Lower leg skin (tissue), 4 donors: ENCODE measurements at regions not wholly inside any gene's neighbourhood (a gene's known extent, or its start where the extent isn't known, plus 50 kb on each side); places are given as distances from the start of the nearest gene placed in this dataset.

Experiments used
- DNase-seq, 2 donors: peaks; one replicate each; pipeline ENCODE4 v3.0.0-alpha.2; 2019; ENCODE audit warnings: low spot score in 2 of 2
- H3K4me3 ChIP-seq: fragments of 200-600 bp; sonication (generic); 2 replicates; pipeline ENCODE4 v1.5.1; 2017; ENCODE audit warnings: mild to moderate bottlenecking, low read depth; ENCODE audit not compliant: poor library complexity, severe bottlenecking
- POLR2A ChIP-seq, 2 donors: fragments of 450-650 bp; IDR thresholded peaks; one replicate each; pipeline ENCODE4 v1.6.1; 2016 to 2017; ENCODE audit warnings: antibody characterized with exemption in 2 of 2, mild to moderate bottlenecking in 1 of 2, moderate library complexity in 1 of 2
- WGBS, 2 donors: methylation state at CpG; one replicate each; pipeline ENCODE4 v1.1.5; 2018; 5-methylcytosine and 5-hydroxymethylcytosine counted together
- intact Hi-C: fragments of 100-400 bp; cut with DNase I; formaldehyde crosslinking; loops from one replicate; pipeline ENCODE4 v1.15.0; 2023; ENCODE audit warnings: low total_unique reads
- TF ChIP-seq, protein P1 (sequence below), 3 donors: fragments of 450-650 bp; IDR thresholded peaks; one replicate each; pipeline ENCODE4 v1.5.1; 2016; ENCODE audit warnings: antibody characterized with exemption in 3 of 3, mild to moderate bottlenecking in 3 of 3, moderate library complexity in 2 of 3

DNA sequence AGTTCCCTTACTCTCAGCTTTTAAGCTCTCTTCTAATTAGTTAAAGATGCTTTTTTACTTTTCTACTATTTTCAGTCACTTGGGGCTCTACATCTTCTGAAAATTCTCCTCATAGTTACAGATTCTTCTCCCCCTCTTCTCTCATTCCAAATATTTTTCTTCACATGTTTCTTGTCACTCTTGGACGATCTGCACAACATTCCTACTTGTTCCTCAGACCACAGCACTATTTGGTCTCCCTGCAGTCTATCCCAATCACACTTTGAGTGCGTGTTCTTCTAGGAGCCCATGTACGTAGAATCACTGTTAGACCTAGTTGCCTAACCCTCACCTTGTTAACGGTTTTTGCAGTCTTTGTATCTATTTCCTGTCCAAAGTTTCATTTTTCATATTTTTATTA lies 222.5 kb upstream of the SPRY2 start:
- intact Hi-C loops, result no loop called here
- no peak for DNase-seq
- WGBS, 2 donors, result 58 to 65% methylated on average over 4 of the region's 4 CpGs

DNA sequence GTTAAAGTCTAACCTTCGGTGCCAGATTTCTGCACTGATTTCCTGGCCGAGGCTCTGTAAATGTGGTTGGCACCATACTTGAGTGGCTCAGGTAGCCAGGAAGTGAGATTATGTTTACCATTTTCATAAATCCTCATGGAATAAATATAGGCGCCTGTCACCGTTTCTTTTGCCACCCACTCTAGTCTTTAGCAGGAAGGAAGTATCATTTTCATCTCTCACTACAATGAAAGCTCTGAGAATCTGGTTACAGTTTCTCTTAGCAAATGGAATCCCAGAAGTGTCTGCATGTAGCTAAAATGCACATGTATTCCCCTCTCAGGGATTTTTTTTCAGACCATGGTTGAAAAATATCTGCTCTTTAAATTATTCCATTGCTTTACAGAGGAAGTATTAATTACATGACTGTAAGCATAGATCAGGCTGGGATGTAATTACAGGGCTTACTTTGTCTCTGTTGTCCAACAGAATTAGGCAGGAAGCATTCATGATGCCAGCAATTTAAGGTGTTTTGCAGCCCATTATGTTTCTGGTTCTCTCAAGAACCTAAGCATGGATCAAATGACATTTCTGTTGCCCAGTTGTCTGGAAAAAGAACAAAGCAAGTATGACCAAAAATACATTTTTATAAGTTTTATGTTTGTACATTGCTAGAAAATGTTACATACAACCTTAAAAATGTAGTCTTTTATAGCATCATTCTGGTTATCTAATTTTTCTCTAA lies 221.7 kb upstream of the SPRY2 start:
- WGBS, 2 donors, result 49 to 65% methylated on average over 4 of the region's 4 CpGs

More for the DNA sequence above, 222.5 kb upstream of the SPRY2 start:
- H3K4me3 ChIP-seq, result no peak overlapping the region
- TF ChIP-seq POLR2A (IDR thresholded peaks at IDR 0.05), result no peak
- TF ChIP-seq, protein P1, sequence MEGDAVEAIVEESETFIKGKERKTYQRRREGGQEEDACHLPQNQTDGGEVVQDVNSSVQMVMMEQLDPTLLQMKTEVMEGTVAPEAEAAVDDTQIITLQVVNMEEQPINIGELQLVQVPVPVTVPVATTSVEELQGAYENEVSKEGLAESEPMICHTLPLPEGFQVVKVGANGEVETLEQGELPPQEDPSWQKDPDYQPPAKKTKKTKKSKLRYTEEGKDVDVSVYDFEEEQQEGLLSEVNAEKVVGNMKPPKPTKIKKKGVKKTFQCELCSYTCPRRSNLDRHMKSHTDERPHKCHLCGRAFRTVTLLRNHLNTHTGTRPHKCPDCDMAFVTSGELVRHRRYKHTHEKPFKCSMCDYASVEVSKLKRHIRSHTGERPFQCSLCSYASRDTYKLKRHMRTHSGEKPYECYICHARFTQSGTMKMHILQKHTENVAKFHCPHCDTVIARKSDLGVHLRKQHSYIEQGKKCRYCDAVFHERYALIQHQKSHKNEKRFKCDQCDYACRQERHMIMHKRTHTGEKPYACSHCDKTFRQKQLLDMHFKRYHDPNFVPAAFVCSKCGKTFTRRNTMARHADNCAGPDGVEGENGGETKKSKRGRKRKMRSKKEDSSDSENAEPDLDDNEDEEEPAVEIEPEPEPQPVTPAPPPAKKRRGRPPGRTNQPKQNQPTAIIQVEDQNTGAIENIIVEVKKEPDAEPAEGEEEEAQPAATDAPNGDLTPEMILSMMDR (IDR thresholded peaks at IDR 0.05), result no peak

DNA sequence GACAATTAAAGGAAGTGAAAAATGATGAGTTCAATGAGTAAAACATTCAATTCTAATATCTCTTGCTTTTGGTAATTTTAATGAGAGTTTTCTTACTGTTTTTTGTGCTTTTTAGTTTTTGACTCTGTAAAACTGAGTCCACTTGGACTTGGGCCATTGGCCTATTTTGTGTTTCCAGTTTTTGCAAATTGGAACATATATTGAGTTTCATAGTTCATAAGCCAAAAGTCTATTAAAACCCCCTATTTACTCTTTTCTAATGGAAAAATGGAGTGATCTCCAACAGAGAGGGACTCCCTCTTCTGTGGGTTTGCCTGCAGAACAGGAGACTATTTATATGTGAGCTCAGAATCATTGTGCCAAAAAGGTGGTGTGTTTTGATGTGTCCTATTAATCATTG lies 219.7 kb upstream of the SPRY2 start:
- TF ChIP-seq, protein P1 (IDR thresholded peaks at IDR 0.05), result no peak
- no peak for TF ChIP-seq POLR2A (IDR thresholded peaks at IDR 0.05)
- no peak overlapping the region for H3K4me3 ChIP-seq
- intact Hi-C loops, result no loop called here
- DNase-seq, result no peak

More for the DNA sequence above, 221.7 kb upstream of the SPRY2 start:
- no peak for TF ChIP-seq POLR2A (IDR thresholded peaks at IDR 0.05)
- TF ChIP-seq, protein P1 (IDR thresholded peaks at IDR 0.05), result no peak
- H3K4me3 ChIP-seq, result no peak overlapping the region
- DNase-seq, result no peak
- intact Hi-C loops, result no loop called here

DNA sequence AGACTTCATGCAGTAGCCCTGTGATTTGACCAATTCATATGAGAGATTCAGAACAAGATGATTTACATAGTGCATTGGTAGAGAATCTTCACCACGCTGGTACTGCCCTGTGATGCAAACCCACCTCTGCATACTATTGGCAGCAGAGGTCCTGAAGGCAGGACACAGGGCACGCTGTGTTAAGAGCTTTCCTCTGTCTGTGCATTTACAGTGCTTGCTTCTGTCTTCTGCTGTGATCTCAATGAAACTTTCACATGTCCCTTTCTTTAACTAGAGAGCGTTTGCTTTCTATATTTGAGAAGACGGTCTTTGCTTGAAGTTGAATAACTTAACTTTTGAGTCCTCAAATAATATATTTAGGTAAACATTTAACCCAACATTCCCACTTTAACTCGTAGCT lies 219.0 kb upstream of the SPRY2 start:
- DNase-seq, result no peak
- TF ChIP-seq, protein P1 (IDR thresholded peaks at IDR 0.05), result no peak
- TF ChIP-seq POLR2A (IDR thresholded peaks at IDR 0.05), result no peak
- intact Hi-C loops, result no loop called here
- H3K4me3 ChIP-seq, result no peak overlapping the region
- WGBS, 2 donors, result 73 to 74% methylated on average over 5 of the region's 5 CpGs

DNA sequence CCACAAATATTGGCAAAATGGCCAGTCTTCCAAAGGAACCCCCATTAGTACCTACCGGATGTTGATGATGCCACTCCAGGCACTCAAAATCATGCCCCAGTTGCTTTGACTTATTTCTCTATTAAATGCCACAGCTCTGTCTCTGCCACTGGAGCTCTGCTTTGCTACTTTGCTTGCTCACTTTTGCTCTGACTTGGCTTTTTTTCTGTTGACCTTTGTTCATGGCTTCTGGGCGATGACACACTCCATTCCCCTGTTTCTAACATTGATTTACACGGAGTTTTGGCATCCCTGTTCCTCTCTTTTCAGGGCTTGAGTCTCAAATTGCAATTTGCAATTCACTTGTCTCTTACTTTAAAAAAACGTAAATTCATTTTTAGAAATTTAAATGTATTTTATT lies 217.1 kb upstream of the SPRY2 start:
- DNase-seq, result no peak
- TF ChIP-seq, protein P1 (IDR thresholded peaks at IDR 0.05), result no peak
- TF ChIP-seq POLR2A (IDR thresholded peaks at IDR 0.05), result no peak
- intact Hi-C loops, result no loop called here
- WGBS, 2 donors, result 66 to 74% methylated on average over 4 of the region's 4 CpGs
- H3K4me3 ChIP-seq, result no peak overlapping the region
